HG03342 (cell line): ENCODE measurements at regions not wholly inside any gene's neighbourhood (a gene's known extent, or its start where the extent isn't known, plus 50 kb on each side); places are given as distances from the start of the nearest gene placed in this dataset.

Experiments used
- ATAC-seq: cut with Tn5 transposase; IDR thresholded peaks from one replicate; pipeline ENCODE4 v1.9.1; 2021; ENCODE audit warnings: mild to moderate bottlenecking, moderate library complexity; ENCODE audit not compliant: unreplicated experiment

DNA sequence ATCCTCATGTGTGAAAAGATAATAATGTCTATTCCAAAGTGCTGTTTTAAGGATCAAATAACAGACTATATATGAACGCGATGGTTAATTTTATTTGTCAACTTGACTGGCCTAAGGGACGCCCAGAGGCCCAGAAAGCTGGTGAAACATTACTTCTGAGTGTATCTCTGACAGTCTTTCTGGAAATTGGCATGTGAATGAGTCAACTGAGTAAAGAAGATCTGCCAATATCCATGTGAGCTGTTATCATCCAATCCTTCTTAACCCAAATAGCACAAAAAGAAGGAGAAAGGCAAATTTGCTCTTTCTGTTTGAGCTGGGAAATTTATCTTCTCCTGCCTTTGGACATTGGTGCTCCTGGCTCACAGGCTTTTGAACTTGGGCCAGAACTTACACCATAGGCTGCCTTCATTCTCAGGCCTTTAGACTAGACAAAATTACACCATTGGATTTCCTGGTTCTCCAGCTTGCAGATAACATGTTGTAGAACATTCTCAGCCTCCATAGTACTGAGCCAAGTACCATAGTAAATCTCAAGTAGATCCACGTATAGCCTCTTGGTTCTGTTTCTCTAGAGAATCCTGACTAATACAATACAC lies 114.7 kb upstream of the DOCK10 start:
- no peak for ATAC-seq

DNA sequence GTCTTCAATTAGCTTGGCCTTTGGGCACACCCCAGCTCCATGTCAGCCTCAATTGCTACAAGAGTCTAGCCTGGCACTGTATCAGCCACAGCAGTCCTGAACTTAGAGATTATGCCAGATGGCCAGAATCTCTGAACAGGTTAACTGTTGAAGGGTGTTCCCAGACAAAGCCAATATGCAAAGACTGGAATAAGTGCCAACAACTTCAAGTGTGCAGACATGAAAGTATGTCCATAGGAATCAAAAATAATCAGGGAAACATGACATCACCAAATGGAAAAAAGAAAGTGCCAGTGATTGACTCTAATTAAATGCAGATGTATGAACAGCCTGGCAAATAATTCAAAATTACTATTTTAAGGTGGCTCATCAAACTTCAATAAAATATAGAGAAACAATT lies 98.5 kb upstream of the DOCK10 start:
- no peak for ATAC-seq

DNA sequence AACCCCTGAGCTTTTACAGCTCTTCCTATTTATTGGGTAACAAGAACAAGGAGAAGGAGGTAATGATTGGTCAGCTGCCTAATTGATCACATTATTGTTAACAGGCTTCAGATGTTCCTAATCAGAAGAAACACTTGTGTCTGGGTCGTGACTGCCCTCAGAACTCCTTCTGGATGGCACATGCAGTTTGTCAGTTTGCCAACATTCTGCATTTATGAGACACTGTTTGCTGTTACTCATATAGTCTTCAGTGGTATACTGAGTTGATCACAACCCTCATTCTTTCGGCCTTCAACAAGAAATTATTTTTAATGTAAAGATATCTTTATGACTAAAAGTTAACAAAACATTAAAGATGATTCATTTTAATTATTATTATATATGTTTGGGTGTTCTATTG lies 95.7 kb upstream of the DOCK10 start:
- ATAC-seq, result no peak

DNA sequence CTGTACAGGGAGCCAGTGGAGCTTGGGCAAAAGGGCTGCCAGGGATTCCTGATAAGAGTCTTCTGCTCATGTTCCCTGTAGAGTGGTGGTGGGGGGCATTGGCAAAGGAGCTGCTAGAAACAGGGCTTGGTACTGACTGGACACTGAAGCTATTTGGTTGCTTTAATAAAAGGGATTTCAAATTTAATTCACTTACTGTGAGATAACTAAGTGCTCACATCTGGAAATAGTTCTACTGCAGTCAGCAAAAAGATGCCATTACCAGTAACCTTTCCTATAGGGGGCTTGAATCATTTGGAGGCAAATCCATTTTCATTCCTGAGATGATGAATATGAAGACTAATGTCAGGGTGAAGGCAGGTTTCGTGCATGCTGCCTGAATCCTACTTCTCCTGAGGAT lies 94.3 kb upstream of the DOCK10 start:
- ATAC-seq, result no peak

DNA sequence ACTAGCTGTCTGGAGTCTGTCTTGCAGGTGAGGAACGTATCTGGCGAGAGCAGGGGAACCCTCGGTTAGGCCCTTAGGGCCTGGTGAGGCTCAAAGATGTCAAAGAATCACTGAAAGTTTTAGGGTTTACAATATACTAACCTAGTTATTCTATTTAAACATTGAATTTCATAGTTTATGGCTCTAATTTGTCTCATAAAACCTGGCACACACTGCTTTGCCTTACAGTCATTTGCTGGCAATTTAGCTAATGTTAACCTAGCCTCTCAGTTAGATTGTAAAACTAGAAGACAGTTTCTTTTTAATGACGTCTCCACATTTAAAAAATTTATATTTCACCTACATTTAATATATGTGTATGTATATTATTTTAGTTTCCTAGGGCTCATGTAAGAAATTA lies 89.6 kb upstream of the DOCK10 start:
- no peak for ATAC-seq

DNA sequence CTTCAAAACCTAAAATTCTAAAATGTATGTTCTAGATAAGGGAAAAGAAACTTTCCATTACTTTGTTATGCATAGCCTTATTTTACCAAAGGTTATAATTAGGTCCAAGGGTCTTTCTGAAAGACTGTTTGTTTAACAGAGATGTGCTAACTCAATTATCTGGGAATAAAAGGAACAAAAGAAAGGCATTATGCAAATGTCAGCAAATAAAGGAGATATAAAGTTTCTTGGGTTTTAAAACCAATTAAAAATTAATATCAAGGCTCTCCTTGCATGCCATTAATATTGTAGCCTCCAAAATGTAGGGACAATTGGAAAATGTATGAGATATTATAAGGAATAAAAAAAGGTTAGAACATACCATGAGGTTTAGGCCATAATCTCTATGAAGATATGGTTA lies 87.8 kb upstream of the DOCK10 start:
- no peak for ATAC-seq

DNA sequence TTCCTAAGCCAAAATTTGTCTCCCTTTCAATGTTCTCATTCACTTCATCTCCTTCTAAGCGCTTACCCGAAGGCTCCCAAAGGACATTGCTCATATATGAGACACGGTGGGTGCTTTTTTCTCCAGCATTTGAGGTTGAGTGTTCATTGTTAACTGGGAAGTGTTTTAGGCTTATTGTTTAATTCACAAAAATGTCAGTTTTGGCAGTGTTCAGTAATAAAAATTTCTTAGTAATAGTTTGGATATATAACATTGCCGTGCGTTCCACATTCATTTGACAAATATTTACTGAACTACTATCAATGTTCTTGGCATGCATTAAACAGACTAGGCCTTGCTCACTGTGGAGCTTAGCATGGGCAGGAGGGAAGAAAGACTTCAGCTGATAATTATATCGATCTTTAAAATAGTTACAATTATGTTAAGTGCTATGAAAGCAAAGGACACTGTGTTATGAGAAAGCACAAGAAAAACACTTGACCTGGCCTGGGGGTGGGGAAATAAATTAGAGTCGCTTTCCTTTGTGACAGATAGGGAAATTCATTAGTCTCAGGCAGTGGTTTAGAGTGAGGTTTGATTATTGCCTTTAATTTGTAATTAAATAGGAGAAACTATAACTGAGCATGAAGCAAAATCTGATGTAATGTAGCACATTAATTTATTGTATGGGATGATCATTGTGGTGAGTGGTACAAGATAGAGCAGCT lies 82.2 kb upstream of the DOCK10 start:
- ATAC-seq, result no peak

DNA sequence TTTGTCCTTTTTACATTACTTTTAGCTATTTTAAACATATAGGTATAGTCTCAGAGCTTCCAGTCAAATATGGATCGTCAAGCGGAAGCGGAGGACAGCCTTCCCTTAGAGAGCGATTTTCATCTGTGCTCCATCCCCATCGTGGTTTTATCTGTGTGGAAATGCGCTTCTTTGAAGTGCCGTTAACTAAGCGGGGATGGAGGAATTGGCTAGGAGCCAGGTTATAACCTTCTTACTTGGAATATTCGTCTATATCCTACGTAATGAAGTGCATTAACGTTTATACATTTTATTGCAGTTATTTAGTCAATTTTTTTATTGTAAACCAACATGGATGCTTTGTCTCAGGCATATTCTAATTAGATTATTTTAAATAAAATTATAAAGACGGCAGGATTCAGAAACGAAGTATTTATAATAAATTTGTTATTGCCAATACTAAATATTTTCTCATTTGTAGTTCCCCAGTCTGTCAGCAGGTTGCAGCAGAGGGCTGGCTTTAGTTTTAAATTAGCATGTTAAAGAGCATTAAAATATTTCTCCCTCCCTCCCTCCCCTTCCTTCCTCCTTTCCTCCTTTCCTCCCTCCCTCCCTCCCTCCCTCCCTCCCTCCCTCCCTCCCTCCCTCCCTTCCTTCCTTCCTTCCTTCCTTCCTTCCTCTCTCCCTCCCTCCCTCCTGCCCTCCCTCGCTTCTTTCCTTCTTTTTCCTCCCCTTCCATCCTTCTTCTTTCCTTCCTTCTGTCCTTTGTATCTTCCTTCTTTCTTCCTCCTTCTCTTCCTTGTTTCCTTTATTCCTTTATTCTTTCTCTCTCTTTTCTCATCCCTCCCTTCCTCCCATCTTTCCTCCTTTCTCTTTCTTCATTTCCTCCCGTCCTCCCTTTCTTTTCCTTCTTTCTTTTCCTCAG lies 80.6 kb upstream of the DOCK10 start:
- peak; percentile 46 for ATAC-seq

DNA sequence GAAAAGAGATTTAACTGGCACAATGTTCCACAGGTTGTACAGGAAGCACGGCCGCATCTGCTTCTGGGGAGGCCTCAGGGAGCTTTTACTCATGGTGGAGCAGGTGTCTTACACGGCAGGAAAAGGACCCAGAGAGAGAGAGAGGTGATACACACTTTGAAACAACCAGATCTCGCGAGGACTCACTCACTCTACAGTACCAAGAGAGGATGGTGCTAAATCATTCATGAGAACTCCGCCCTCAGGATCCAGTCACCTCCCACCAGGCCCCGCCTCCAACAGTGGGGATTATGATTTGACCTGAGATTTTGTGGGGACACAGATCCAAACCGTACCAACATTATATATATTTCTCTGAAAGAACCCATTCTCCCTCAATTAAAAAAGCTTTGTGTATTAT lies 79.7 kb upstream of the DOCK10 start:
- ATAC-seq, result no peak

DNA sequence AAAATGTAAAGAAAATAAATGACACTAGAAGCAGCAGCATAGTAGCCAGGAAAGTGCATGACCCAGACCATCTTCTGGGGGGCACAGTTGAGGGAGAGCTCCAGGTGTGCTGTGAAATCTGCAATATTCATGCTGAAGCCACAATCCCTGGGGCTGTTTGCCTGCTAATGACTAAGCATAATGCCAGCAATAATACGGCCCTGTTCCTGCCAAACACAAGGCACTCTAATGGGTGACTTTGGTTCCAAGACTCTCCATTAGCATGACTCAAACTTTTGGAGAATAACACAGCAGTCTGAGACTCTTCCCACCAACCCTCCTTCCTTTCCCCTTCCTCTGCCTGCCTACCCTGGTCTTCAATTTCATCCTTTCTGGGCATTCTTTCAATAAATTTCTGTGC lies 77.9 kb upstream of the DOCK10 start:
- no peak for ATAC-seq

DNA sequence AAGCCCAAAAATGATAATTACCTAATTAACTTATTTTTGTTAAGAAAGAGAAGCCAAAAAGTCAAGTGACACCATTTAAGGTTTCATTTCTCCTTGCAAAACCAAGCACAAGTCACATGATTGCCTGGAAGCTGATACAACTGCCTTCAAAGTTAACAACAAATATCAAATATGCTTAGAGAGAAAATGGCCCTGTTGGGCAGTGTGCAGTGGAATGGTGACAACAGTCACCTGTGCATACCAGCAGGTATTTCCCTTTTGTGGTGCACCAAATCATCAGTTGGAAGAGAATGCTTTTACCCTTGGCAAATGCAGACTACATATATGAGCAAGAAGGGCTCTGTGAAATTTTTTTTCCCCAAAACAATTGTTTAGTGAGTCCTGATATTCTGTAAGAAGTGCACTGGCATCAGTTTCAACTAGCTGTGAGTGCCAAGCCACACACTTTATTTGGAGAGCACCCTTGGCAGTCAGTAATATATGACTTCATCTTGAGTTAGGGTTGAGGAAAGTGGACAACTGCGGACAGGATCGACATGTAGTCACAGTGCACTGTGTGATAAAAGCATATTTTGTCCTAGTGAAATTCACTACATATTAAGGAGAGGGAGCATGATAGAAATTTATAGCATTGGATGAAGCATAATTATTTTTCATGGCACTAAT lies 74.9 kb upstream of the DOCK10 start:
- ATAC-seq, result no peak

DNA sequence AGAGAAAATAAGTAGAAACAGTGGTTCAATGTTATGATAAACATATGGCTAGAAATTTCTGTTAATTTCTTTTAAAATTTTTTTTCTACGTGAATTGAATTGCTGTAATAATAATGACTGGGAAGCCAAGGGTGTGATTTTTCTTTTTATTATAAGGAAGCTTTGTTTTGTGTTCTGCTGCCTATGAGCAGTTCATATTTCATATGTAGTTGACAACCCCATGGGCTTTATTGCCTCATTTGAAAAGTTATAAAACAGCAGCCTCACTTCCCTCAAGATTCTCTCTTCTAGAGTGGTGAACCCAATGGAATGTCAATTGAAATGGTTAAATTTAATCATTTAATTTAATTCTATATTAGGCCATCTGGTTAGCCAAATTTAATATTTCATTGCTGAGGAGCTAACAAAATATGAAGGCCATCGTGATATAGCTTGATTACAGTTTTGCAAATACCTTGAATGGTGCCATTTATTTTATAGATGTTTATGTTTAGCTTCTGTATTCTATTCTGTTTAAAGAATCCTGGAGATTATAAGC lies 72.6 kb upstream of the DOCK10 start:
- no peak for ATAC-seq

DNA sequence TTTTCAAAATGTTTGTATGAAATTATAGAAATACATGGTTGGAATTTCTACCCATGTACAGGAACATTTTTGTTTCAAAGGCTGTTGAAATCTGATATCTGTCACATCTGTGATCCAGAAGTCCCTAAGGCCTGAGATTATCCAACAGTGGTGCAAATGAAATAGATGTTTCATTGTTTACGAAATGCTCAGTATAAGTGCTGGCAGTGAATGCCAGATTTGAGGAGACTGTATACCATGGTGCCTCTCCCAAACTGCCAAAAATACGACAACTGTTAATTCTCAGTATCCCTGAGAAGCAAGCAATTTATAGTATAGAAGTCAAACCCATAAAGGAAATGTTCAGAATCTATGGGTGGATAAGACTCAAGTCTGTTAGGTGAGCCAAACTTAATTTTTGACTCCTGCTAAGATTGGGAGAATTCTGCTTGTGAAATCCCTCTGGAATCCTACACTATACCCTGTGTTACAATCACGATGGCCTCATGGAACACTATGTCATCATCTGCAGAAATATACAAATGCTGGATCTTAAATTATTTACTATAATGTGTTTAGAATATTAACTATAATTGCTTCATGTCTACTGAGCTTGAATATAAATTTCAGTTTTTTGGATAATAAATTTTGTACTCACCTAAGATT lies 71.2 kb upstream of the DOCK10 start:
- no peak for ATAC-seq

DNA sequence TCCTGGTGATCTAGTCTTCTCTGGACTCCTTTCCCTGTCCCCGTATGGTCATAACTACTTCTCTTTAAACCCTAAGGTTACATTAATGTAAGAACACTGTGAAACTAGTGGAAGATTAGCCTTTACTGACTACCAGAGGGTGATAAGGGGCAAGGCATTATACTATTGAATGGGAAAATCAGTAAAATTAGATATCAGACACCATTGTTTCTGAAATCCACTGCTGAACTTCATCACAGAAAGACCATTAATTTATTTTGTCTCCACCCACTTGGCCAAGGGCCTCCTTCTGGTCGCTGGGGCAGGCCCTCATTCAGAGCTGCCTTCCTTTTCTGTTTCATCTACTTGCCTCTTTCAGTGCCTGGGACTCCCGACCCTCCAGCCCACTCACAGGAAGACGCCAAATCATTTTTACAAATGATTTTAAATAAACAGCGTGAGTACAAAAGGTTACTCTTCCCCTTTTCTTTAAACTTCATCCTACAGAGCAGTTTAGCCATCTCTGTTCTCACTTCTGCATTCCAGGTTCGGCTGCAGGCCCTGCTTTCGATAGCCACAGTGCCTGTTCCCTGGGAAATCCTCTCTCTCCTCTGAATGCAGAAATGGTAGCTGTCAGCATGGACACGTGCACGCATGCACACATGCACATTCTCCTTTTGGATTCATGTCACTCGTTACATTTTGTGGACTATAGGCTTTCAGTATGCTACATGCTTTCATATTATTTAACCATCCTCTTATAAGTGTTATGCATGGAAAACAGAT lies 70.3 kb upstream of the DOCK10 start:
- ATAC-seq, result peak; percentile 69

DNA sequence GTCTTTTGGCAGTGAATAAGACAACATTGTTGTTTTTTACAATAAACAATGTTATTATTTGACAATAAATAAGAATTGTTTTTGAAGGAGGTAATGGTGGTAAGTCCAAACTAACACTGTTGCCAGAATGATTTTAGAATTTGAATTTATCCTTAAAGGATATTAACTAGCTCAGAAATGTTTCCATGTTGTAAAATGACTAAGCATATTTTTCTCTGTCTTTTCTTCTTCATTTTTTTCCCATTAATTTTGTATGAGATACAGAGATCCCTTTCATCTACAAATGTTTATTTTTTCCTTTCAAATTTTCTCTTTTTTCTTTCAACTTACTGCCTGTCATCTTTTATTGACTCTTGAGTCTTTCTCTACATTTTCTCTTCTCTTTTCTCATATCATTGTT lies 66.5 kb upstream of the DOCK10 start:
- no peak for ATAC-seq

DNA sequence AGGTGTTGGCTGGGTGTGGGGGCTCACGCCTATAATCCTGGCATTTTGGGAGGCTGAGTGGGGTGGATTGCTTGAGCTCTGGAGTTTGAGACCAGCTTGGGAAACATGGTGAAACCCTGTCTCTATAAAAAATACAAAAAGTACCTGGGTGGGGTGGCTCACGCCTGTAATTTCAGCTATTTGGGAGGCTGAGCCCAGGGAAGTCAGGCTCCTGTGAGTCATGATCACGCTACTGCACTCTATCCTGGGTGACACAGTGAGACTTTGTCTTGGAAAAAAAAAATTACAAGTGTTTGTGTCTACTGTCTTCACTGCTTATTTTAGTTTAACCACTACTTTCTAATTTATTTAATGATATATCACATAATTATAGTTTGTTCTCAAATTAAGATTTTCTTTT lies 62.7 kb upstream of the DOCK10 start:
- ATAC-seq, result no peak

DNA sequence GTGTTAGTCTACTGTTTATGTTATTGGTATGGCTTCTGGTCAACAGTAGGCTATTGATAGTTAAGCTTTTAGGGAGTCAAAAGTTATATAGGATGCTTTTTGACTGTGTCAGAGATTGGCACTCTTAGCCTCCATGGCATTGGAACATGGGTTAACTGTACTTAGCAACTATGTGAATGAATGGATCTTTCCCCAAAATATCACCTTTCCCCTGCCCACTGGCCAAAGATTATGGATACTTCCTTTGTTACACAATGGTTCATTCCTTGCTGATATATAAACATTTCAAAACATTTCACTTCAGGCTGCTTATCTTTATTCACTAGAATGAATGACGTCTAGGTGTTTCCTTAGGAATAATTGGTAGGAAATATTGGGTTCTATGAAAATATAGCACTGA lies 62.1 kb upstream of the DOCK10 start:
- no peak for ATAC-seq

DNA sequence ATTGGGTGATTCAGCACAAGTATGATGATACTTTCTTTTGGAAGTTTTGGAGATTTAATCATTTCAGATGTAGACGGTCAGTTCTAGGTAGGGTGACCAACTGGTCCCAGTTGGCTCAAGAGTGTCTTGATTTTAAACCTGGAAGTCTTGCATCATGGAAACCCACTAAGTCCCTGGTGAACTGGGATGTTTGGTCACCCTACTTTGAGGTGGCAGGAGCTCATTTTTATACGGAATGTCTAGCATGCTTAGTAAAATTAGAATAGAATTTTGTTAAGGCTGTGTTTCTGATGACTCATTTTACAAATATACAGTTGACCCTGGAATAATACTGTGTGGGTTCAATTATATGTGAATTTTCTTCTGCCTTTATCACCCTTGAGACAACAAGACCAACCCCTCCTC lies 61.5 kb upstream of the DOCK10 start:
- no peak for ATAC-seq

DNA sequence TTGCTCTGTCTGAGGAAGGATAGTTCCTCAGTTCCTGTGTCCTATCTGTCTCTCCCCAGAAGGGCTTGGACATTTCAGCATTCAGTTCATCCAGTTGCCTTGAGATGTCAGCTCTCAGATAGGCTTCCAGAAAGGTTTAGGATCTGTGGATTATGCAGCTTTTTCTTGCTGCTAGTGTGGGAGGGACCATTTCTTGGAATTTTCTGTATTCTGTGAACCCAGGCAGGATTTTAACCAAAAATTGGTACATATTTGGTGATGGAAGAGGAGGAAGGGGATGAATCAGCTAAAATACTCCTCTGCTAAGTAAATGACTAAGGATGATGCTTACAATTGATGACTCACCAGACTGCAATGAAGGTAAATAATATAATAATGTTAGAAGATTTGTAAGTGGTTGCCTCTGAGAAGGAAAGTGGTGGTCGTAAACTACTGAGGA lies 58.6 kb upstream of the DOCK10 start:
- no peak for ATAC-seq

DNA sequence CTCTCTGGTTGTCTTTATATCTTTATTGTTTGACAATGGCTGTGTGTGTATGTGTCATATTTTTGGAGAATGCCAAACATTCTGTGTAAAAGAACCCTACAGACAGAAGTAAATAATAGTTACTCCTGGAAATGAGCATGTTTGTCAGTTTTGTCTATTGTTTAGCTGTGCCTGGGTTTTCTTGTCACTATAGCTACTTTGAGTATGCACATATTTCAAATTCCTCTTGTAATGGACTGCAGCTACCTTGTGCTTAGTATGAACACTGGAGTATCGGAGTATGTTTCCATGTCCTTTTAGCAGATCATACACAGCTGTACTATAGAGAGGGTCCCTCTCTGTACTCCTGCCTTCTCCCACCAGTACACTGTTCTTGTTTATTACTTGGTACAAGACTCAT lies 58.0 kb upstream of the DOCK10 start:
- no peak for ATAC-seq
